Astrocyte of the spinal cord (primary cell): ENCODE measurements at regions not wholly inside any gene's neighbourhood (a gene's known extent, or its start where the extent isn't known, plus 50 kb on each side); places are given as distances from the start of the nearest gene placed in this dataset.

Experiments
- DNase-seq: peaks from one replicate; pipeline ENCODE4 v3.0.0; 2011; ENCODE audit warnings: low read depth, low spot score
- H3K4me3 ChIP-seq: 2 replicates; pipeline ENCODE4 v1.5.1; 2011; ENCODE audit warnings: low read depth, mild to moderate bottlenecking, low read length, moderate library complexity
- in situ Hi-C: cut with HindIII; loops from 2 replicates; pipeline ENCODE4 v1.10.0; 2017; ENCODE audit warnings: low sequenced_read_pairs
- TF ChIP-seq, protein P1 (sequence below): IDR thresholded peaks from 2 replicates; pipeline ENCODE4 v1.5.1; 2012; ENCODE audit warnings: low read depth, mild to moderate bottlenecking, low read length, inconsistent platforms

DNA sequence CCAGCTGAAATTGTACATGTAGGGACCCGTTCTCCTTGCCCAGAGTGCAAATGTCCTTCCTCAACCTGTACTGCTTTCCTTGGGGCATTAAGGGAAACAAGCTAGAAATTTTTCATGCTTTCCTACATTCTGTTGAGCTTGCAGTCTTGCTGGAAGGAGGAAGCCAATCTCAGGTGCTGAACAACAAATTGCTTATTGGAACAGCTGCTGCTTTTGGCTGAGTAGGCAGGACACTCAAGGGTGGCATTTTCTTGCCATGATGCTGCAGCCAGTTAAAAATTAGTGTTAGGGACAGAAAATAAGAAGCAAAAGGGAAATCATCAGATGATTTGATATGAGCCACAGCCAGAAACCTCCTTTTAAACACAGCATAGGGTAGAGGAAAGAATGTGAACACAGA, 223.7 kb downstream of the QDPR start:
- no peak overlapping the region for H3K4me3 ChIP-seq
- in situ Hi-C loops = no loop called here
- DNase-seq = no peak
- TF ChIP-seq, protein P1, sequence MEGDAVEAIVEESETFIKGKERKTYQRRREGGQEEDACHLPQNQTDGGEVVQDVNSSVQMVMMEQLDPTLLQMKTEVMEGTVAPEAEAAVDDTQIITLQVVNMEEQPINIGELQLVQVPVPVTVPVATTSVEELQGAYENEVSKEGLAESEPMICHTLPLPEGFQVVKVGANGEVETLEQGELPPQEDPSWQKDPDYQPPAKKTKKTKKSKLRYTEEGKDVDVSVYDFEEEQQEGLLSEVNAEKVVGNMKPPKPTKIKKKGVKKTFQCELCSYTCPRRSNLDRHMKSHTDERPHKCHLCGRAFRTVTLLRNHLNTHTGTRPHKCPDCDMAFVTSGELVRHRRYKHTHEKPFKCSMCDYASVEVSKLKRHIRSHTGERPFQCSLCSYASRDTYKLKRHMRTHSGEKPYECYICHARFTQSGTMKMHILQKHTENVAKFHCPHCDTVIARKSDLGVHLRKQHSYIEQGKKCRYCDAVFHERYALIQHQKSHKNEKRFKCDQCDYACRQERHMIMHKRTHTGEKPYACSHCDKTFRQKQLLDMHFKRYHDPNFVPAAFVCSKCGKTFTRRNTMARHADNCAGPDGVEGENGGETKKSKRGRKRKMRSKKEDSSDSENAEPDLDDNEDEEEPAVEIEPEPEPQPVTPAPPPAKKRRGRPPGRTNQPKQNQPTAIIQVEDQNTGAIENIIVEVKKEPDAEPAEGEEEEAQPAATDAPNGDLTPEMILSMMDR = no peak

DNA sequence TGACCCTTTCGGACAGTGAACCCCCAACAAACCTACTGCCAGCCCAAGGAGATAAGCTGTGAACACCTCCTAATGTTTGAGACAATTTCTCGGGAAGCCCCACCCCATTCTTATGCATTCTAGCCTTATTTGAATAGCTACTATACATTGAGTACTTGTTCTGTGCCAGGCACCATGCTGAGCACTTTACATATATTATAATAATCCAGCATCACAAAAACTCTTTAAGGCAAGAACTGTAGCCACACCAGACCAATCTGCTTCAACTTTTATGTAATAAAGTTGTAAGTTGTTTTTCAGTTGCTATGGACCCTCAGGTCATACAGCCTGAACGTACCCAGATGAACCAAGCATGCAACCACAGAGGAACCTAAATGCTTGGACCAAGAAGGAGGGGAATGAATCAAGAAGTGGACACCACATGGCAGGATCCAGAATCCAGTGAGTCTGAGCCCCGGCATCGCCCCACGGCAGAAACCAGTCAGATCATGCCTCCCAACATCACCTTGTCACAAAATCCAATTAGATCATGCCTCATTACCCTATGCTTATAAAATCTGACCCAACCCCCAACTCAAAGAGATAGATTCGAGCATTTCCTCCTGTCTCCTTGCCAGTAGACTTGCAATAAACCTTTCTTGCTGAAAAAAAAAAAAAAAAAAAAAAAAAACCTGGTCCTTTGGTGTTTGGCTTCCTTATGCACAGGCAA, 225.0 kb downstream of the QDPR start:
- TF ChIP-seq, protein P1 = no peak
- DNase-seq = no peak
- in situ Hi-C loops = no loop called here
- H3K4me3 ChIP-seq = no peak overlapping the region

DNA sequence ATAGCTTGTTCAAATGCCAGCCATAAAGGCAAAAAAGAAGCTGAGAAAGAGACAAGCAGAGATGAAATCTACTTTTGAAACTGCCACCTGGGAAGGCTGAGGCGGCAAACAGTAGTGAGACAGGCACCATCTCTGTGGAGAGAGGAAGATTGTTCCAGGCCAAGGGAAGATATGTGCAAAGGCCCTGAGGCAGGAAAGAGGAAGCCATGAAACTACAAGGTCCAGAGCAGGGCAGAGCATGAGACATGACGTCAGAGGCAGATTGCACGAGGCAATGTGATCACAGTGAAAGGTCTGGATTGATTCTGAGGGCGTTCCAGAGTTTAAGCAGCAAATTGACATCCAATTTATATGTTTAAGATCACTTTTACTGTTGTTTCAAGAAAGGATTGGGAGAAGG, 226.1 kb downstream of the QDPR start:
- DNase-seq = no peak
- in situ Hi-C loops = no loop called here
- H3K4me3 ChIP-seq = no peak overlapping the region
- TF ChIP-seq, protein P1 = no peak

DNA sequence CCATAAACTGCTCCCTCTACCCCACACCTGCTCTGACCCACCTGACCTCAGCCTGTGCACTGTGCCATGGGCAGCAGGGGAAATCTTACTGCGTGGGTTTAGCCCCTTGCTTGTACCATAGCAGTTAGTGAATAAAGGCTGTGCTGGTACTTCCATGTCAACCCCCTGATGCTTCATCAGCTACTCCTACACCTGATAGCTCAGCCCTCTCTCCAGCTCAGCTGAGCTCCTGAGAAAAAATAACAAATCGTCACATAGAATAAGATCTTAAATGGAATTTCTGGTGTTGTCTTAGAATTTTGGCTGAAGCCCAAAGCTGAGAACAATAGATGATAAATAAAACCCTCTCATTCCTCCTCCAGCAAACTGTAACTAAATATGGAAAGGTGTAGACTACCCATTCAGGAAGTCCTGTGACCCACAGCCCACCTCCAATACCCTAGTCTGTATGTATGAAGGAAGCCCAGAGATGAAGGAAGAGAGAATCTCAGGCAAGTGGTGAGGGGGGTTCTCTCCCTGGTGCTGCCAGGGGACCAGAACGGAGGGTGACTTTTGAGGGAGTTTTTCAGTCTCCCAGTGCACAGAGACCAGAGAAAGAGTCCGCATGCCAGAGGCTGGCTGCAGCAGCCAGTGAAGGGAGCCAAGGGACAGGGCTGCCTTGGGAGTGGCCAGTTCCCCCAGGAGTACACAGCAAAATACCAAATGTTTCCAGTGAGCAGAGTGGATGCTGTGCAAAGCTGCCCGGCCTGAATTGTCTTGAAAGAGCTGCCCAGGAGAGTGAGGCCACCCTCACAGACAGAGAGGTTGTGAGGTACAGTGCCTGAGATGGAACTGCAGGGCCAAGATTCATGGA, 227.3 kb downstream of the QDPR start:
- in situ Hi-C loops = no loop called here
- TF ChIP-seq, protein P1 = no peak
- no peak overlapping the region for H3K4me3 ChIP-seq
- DNase-seq = no peak

DNA sequence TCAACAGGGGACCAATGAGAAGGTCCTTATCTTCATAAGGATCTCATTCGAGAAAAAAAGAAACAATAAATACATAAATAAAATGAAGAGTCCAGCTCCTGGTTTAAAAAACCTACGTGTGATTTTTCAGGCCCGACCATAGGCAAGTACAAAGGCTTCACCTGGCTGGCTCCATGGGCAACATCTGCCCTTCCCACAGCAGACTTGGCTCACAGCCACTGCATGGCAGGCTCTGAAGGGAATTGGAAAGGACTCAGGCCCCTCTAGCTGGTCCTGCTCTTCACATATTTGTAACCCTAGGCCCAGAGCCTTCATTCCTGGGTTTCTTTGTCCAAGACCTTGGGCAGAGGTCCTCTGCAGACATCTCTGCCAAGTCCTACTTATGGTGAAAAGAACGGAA, 228.1 kb downstream of the QDPR start:
- no peak overlapping the region for H3K4me3 ChIP-seq
- in situ Hi-C loops = no loop called here
- no peak for DNase-seq
- TF ChIP-seq, protein P1 = no peak

DNA sequence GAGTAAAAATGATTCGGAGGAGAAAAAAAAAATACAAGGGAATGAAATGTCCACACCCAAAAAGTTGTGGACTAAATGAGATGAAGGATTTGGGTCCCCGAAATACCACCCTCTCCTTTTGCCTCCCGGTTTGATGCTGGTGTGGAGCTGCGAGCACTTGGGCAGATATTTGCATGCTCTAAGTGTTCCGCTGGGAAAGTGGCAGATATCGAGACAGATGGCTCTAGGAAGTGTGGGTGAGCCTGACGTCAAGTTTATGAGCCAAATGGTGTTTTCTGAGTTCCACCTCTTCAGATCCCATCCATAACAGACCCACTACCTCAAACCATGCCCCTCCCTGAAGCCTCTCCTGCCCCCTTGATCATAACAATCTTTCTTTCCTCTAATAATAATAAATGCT, 228.6 kb downstream of the QDPR start:
- TF ChIP-seq, protein P1 = no peak
- DNase-seq = no peak

More for the DNA sequence above, 228.6 kb downstream of the QDPR start:
- in situ Hi-C loops = no loop called here
- no peak overlapping the region for H3K4me3 ChIP-seq
